ENCODE measurements at regions not wholly inside any gene's neighbourhood (a gene's known extent, or its start where the extent isn't known, plus 50 kb on each side); places are given as distances from the start of the nearest gene placed in this dataset.

DNA sequence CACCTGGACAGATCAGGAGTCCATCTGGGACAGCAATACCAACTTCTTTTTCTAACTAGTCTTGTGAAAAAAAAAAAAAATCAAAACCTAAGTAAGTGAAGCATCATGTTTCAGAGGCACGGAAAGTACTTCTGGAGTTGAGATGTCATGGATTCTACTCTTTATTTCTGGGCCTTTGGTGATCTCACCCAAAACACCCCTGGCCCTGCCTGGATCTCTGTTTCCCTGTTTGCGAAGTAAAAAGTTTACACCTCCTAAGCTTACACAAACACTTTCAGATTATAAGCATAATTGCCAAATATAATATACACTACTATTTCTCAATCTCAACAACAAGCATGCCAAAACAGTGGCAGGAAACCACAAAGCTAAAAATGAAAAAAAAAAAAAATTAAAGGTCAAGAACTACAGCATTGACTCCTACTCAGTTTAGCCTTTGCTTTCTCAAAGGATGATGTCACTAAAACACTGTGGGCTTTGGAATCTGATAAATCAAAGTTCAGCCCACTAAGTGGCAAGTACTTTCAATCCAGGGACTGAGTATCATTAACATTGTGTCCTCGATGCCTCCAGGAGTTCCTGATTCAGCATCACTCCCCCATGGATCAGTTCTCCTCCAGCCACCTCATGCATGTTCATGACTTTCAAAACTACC lies 291.9 kb downstream of the NFIB start:
- DNase-seq (ENCODE audit: extremely low read depth, low read depth), result no peak
- TF ChIP-seq CTCF (IDR thresholded peaks at IDR 0.05; ENCODE audit: low read depth, low read length), result no peak

DNA sequence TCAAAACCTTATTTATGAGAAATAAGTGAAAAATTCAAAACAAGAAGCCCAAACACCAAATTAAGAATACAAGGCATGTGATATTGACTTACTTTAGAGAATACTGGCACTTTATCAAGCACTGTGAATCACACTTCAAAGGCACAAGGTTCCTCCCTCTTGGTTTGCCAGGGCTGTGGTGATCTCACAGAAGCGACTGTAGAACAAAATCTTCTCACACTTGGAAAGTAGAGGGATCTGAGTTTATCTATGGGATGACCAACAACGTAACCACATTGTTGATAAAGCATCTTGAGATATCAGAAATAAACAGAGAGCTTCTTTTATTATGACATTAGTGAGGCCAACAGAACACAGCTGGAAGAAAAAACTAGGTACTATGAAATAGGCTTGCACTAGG lies 295.9 kb downstream of the NFIB start:
- DNase-seq (ENCODE audit: extremely low read depth, low read depth), result no peak

DNA sequence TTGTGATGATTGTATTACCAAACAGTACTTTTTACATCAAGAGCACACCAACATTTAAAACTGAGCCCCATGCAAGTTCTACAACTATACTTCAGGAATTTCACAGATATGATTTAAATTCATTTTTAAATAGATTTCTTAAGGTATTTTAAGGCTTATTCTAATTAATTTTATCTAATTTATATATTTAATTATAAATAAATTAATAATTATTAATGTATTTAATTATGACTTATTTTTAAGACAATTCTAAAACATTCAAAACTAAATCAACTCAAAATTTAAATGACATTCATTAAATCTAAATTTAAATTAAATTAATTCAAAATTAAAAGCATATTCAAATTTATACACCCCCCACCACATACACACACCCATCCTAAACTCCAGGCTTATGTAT lies 299.2 kb downstream of the NFIB start:
- DNase-seq (ENCODE audit: extremely low read depth, low read depth), result no peak
- no peak for TF ChIP-seq CTCF (IDR thresholded peaks at IDR 0.05; ENCODE audit: low read depth, low read length)

More for the DNA sequence above, 295.9 kb downstream of the NFIB start:
- no peak for TF ChIP-seq CTCF (IDR thresholded peaks at IDR 0.05; ENCODE audit: low read depth, low read length)

- no peak for DNase-seq (ENCODE audit: extremely low read depth, low read depth)
- TF ChIP-seq CTCF (IDR thresholded peaks at IDR 0.05; ENCODE audit: low read depth, low read length), result no peak
These were observed 299.7 kb downstream of the NFIB start for GRCh38 chr9:14014218-14014617.

DNA sequence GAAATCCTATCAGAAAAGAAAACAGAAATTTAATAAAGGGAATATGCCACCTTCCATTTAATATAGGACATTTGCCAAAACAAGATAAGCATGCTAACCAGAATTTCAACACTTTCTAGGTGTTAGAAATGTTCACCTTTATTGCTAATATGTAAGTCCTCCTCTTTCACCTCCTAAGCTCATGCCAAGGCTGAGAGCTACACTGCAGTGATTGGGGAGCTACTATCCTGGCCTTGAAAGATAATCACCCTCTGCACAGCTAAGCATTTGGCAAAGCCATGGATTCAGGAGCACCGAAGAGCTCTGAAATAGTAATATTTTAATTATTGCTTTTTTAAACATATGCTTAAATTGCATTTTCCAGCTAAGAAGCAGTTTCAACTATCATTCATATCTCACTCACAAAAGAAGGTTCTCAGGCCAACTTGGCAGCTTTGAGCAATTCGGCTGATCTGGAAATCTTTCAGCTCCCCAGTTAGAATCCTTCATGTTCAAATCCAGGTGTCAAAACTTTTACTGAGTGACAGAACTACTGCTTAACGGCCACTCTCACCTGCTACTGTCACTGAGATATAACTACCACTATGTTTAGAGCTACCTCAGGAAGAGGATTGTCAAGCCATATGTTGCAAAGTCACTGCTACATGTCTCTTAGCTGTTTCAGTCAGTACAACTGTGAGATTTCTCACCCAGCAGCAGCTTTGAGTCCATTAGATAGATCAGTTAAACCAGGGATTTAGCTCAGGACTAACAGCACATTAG lies 302.0 kb downstream of the NFIB start:
- no peak for TF ChIP-seq CTCF (IDR thresholded peaks at IDR 0.05; ENCODE audit: low read depth, low read length)
- no peak for DNase-seq (ENCODE audit: extremely low read depth, low read depth)

DNA sequence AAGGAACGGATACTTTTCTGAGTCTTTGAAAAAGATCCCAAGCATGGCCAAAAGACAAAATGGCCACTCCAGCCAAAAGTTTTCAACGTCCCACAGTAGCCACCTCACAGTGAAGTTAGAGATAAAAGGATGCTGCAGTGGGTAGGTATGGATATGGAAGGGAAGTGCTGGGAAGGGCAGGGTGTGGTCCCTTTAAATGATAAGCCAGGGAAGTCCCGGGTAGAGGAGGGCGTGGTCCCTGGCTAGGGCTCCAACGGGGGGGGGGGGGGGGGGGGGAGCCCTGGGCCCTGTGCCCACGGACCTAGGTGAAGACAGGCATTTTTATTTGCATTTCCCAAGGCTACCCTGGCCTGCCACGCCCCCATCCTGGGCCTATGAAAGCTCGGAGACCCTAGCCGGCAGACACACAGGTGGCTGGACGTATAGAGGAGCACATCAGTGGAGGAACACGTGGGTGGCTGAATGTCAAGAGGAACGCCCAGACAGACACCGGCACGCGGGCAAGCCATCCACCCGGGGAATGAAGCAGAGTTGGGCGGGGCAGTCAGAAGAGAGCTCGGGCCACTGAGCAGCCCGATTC lies 306.7 kb downstream of the NFIB start:
- TF ChIP-seq CTCF (IDR thresholded peaks at IDR 0.05; ENCODE audit: low read depth, low read length), result no peak
- DNase-seq (ENCODE audit: extremely low read depth, low read depth), result no peak

All from AG09319 (cell line).